Keratinocyte (primary cell): ENCODE measurements at regions not wholly inside any gene's neighbourhood (a gene's known extent, or its start where the extent isn't known, plus 50 kb on each side); places are given as distances from the start of the nearest gene placed in this dataset.

ENCODE experiments used
- DNase-seq: peaks from one replicate; pipeline ENCODE4 v3.0.0-alpha.2; 2011; ENCODE audit warnings: low read depth, missing footprints, low spot score
- FAIRE-seq: peaks from 2 replicates; lab custom pipeline; 2011; peaks lifted over from hg19 to GRCh38; lab: Jason Lieb, UNC
- H2AFZ ChIP-seq: 2 replicates; pipeline ENCODE4 v1.6.0; 2012; ENCODE audit warnings: low read length, control low read depth, inconsistent platforms; ENCODE audit not compliant: control insufficient read depth
- H3K27ac ChIP-seq: 2 replicates; pipeline ENCODE4 v1.5.1; 2011; ENCODE audit warnings: low read length; ENCODE audit not compliant: control insufficient read depth, insufficient read depth
- H3K27me3 ChIP-seq: 3 replicates; pipeline ENCODE4 v1.6.0; 2011; ENCODE audit warnings: low read length; ENCODE audit not compliant: control insufficient read depth, insufficient read depth; ENCODE audit errors: extremely low read depth
- H3K36me3 ChIP-seq, 2 experiments: 2 replicates in 1 of 2; 3 replicates in 1 of 2; pipeline ENCODE4 v1.5.1; 2011; ENCODE audit warnings: low read length in 2 of 2, mild to moderate bottlenecking in 1 of 2; ENCODE audit not compliant: control insufficient read depth in 2 of 2, insufficient read depth in 2 of 2; ENCODE audit errors: extremely low read depth in 1 of 2
- H3K4me1 ChIP-seq: 3 replicates; pipeline ENCODE4 v1.5.1; 2011; ENCODE audit warnings: low read length; ENCODE audit not compliant: control insufficient read depth, insufficient read depth; ENCODE audit errors: extremely low read depth
- H3K4me2 ChIP-seq: 3 replicates; pipeline ENCODE4 v1.6.0; 2011; ENCODE audit warnings: low read depth, low read length; ENCODE audit not compliant: control insufficient read depth, insufficient read depth; ENCODE audit errors: extremely low read depth
- H3K4me3 ChIP-seq, 3 experiments: fragments of 200-600 bp in 1 of 3; sonication (generic) in 1 of 3; 2 replicates in 2 of 3; 3 replicates in 1 of 3; pipeline ENCODE4 v1.5.1; 2011 to 2016; ENCODE audit warnings: low read length in 3 of 3, mild to moderate bottlenecking in 3 of 3, control low read depth in 2 of 3, inconsistent platforms in 1 of 3, low read depth in 1 of 3, mixed read lengths in 1 of 3, mixed run types in 1 of 3, moderate library complexity in 1 of 3; ENCODE audit not compliant: control insufficient read depth in 2 of 3, insufficient read depth in 2 of 3; ENCODE audit errors: extremely low read depth in 1 of 3
- H3K79me2 ChIP-seq: 2 replicates; pipeline ENCODE4 v1.6.0; 2012; ENCODE audit warnings: low read length; ENCODE audit not compliant: control insufficient read depth, insufficient read depth
- H3K9ac ChIP-seq: 3 replicates; pipeline ENCODE4 v1.6.0; 2011; ENCODE audit warnings: low read length; ENCODE audit not compliant: control insufficient read depth, insufficient read depth; ENCODE audit errors: extremely low read depth
- H3K9me1 ChIP-seq: 3 replicates; pipeline ENCODE4 v1.6.0; 2011; ENCODE audit warnings: low read length; ENCODE audit not compliant: control insufficient read depth, insufficient read depth; ENCODE audit errors: extremely low read depth
- H3K9me3 ChIP-seq: 2 replicates; pipeline ENCODE4 v1.5.1; 2012; ENCODE audit warnings: low read depth, low read length; ENCODE audit not compliant: control insufficient read depth
- H4K20me1 ChIP-seq: 3 replicates; pipeline ENCODE4 v1.6.0; 2011; ENCODE audit warnings: low read length; ENCODE audit not compliant: control insufficient read depth, insufficient read depth; ENCODE audit errors: extremely low read depth
- CTCF ChIP-seq, 3 experiments: IDR thresholded peaks in 1 of 3; conservative IDR thresholded peaks in 1 of 3; optimal IDR thresholded peaks in 1 of 3; 2 replicates in 2 of 3; 3 replicates in 1 of 3; pipeline versions ENCODE3 to v1.5.1; 2011; ENCODE audit warnings: low read length in 3 of 3, mild to moderate bottlenecking in 3 of 3, moderate library complexity in 2 of 3, control low read depth in 1 of 3, inconsistent platforms in 1 of 3; ENCODE audit not compliant: insufficient read depth in 2 of 3; ENCODE audit errors: extremely low read depth in 1 of 3
- EZH2 ChIP-seq: IDR thresholded peaks from one replicate; pipeline ENCODE4 v1.6.1; 2012; ENCODE audit warnings: inconsistent platforms, mild to moderate bottlenecking, low read length, moderate library complexity
- dilution Hi-C: fragments of 300-500 bp; cut with MboI; formaldehyde crosslinking; loops from one replicate; pipeline ENCODE4 v1.7.0; 2020; ENCODE audit warnings: low sequenced_read_pairs; ENCODE audit not compliant: extremely low pct_ligation_motif_present

DNA sequence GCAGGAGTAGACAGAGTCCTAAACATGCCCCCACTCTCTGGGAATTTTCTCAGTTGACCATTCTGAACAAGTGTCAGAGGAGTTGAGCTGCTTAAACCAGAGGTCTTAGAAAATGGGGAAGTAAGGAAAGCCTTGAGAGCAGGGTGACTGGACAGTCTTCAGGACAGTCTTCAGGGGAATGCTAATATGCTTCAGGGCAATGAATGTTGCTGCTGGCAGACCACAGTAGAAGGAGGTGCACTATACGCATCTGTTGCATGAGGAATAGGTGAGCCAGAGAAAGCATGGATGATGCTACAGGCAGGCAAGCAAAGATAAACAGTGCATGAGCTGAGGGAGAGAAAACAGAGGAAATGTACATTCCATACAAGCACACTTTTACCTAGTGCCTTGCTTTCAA, 196.6 kb upstream of the GPR12 start:
- H3K27ac ChIP-seq = no peak overlapping the region
- TF ChIP-seq CTCF (optimal IDR thresholded peaks at IDR 0.05 in 1 of 3, IDR thresholded peaks at IDR 0.05 in 1 of 3, conservative IDR thresholded peaks at IDR 0.05 in 1 of 3; ENCODE audit: extremely low read depth in 1 of 3, insufficient read depth in 2 of 3, low read length in 3 of 3) (no peak), EZH2 (no peak)
- no peak for DNase-seq
- H4K20me1 ChIP-seq = no peaks in the 10 kb centered on the region
- H3K9me3 ChIP-seq = no peaks in the 10 kb centered on the region
- H2AFZ ChIP-seq = no peak overlapping the region
- dilution Hi-C loops = no loop called here
- no peak overlapping the region for H3K4me3 ChIP-seq
- H3K36me3 ChIP-seq = no peaks in the 10 kb centered on the region
- H3K79me2 ChIP-seq = no peaks in the 10 kb centered on the region
- no peaks in the 10 kb centered on the region for H3K4me1 ChIP-seq
- H3K9me1 ChIP-seq = no peaks in the 10 kb centered on the region
- H3K4me2 ChIP-seq = no peak overlapping the region
- FAIRE-seq = no peak
- H3K9ac ChIP-seq = no peak overlapping the region
- peaks cover 28% of the 10 kb centered on the region for H3K27me3 ChIP-seq

GRCh38 chr13:26956522-26957142, 196.0 kb upstream of the GPR12 start:
- H3K9me3 ChIP-seq = no peaks in the 10 kb centered on the region
- H3K79me2 ChIP-seq = no peaks in the 10 kb centered on the region
- H3K9ac ChIP-seq = no peak overlapping the region
- no peaks in the 10 kb centered on the region for H3K9me1 ChIP-seq
- no peak overlapping the region for H2AFZ ChIP-seq
- H4K20me1 ChIP-seq = no peaks in the 10 kb centered on the region
- TF ChIP-seq EZH2 (no peak), CTCF (optimal IDR thresholded peaks at IDR 0.05 in 1 of 3, IDR thresholded peaks at IDR 0.05 in 1 of 3, conservative IDR thresholded peaks at IDR 0.05 in 1 of 3; ENCODE audit: extremely low read depth in 1 of 3, insufficient read depth in 2 of 3, low read length in 3 of 3) (no peak)
- H3K4me3 ChIP-seq = no peak overlapping the region
- no peaks in the 10 kb centered on the region for H3K4me1 ChIP-seq
- no peak for FAIRE-seq
- H3K27me3 ChIP-seq = peaks cover 28% of the 10 kb centered on the region
- H3K36me3 ChIP-seq = no peaks in the 10 kb centered on the region
- no peak for DNase-seq
- H3K4me2 ChIP-seq = no peak overlapping the region
- dilution Hi-C loops = no loop called here
- H3K27ac ChIP-seq = no peak overlapping the region
